H1 (cell line): ENCODE measurements at regions not wholly inside any gene's neighbourhood (a gene's known extent, or its start where the extent isn't known, plus 50 kb on each side); places are given as distances from the start of the nearest gene placed in this dataset.

Experiments used
- CHD1 ChIP-seq: IDR thresholded peaks from 2 replicates; pipeline ENCODE4 v1.6.1; 2012; ENCODE audit warnings: low read depth, low read length, improper control_type of control experiment
- CHD2 ChIP-seq: IDR thresholded peaks from 2 replicates; pipeline ENCODE4 v1.6.1; 2012; ENCODE audit warnings: low read length, improper control_type of control experiment
- CTBP2 ChIP-seq: IDR thresholded peaks from 2 replicates; pipeline ENCODE4 v1.7.0; 2011; ENCODE audit warnings: borderline replicate concordance, mild to moderate bottlenecking, moderate library complexity, mixed read lengths, low read length; ENCODE audit not compliant: insufficient read depth, insufficient read length
- EP300 ChIP-seq, 2 experiments: IDR thresholded peaks; 1 replicate in 1 of 2; 2 replicates in 1 of 2; pipeline ENCODE4 v1.6.1; 2011 to 2012; ENCODE audit warnings: low read depth in 2 of 2, low read length in 2 of 2, mild to moderate bottlenecking in 2 of 2, borderline replicate concordance in 1 of 2, inconsistent platforms in 1 of 2, moderate library complexity in 1 of 2
- HDAC2 ChIP-seq, 2 experiments: fragments of 300-600 bp in 1 of 2; sonication (generic) in 1 of 2; IDR thresholded peaks; 2 replicates each; pipeline ENCODE4 v1.6.1; 2011 to 2012; ENCODE audit warnings: low read depth in 2 of 2, low read length in 2 of 2, mild to moderate bottlenecking in 2 of 2, moderate library complexity in 2 of 2, borderline replicate concordance in 1 of 2, inconsistent platforms in 1 of 2
- KDM4A ChIP-seq: IDR thresholded peaks from one replicate; pipeline ENCODE4 v1.7.1; 2012; ENCODE audit warnings: low read depth, mild to moderate bottlenecking, moderate library complexity, low read length, inconsistent platforms; ENCODE audit not compliant: severe bottlenecking
- PHF8 ChIP-seq: fragments of 200-600 bp; sonication (generic); conservative IDR thresholded peaks from 2 replicates; pipeline ENCODE4 v1.7.1; 2012; ENCODE audit warnings: low read depth, mild to moderate bottlenecking, inconsistent platforms, low read length, moderate library complexity
- TF ChIP-seq, protein P1 (sequence below): IDR thresholded peaks from 2 replicates; pipeline ENCODE4 v1.6.1; 2012; ENCODE audit warnings: low read length, inconsistent platforms

DNA sequence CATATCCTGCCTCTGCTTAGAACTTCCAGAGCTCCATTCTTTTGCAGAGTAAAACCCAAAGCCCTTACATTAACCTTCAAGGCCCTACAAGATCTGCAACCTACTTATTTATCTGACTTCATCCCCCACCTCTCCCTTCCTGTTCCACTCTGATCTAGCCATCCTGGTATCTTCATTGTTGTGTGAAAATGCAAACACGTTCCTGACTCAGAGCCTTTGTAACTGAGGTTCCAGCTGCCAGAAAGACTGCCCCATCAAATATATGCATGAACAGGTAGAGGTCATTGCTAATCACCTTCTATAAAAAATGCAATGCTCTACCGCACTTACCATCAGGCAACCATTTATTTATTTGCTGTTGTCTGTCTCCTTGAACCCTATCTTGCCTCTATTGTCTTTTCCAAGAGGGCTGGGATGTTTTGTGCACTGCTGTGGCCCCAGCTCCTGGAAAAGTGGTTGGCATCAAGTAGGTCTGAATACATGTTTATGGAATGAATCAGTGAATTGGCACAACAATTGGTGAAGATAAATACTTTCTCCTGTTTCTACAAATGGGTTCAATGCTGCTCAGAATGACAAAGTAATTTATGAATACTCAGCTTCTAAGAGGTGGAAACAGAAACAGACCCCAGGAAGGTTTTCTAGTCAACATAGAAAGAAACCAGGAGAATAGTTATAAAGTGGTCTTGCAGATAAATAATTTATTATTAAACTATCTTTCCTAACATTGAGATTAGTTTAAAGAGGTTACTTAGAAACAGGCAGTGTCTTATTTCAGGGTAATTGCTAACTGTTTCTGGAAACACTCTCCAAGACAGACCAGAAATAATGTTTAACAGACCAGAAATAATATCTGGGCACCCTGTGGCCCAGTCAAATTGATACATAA lies 230.6 kb upstream of the CD180 start (continued):
- TF ChIP-seq EP300 (IDR thresholded peaks at IDR 0.05; ENCODE audit: borderline replicate concordance in 1 of 2, low read depth in 2 of 2, low read length in 2 of 2) (no peak), CHD2 (no peak), HDAC2 (IDR thresholded peaks at IDR 0.05; ENCODE audit: borderline replicate concordance in 1 of 2, low read depth in 2 of 2, low read length in 2 of 2) (no peak), CHD1 (no peak), KDM4A (no peak), PHF8 (no peak), CTBP2 (no peak)
- TF ChIP-seq, protein P1, sequence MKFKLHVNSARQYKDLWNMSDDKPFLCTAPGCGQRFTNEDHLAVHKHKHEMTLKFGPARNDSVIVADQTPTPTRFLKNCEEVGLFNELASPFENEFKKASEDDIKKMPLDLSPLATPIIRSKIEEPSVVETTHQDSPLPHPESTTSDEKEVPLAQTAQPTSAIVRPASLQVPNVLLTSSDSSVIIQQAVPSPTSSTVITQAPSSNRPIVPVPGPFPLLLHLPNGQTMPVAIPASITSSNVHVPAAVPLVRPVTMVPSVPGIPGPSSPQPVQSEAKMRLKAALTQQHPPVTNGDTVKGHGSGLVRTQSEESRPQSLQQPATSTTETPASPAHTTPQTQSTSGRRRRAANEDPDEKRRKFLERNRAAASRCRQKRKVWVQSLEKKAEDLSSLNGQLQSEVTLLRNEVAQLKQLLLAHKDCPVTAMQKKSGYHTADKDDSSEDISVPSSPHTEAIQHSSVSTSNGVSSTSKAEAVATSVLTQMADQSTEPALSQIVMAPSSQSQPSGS: no peak
